ENCODE measurements at regions not wholly inside any gene's neighbourhood (a gene's known extent, or its start where the extent isn't known, plus 50 kb on each side); places are given as distances from the start of the nearest gene placed in this dataset.

DNA sequence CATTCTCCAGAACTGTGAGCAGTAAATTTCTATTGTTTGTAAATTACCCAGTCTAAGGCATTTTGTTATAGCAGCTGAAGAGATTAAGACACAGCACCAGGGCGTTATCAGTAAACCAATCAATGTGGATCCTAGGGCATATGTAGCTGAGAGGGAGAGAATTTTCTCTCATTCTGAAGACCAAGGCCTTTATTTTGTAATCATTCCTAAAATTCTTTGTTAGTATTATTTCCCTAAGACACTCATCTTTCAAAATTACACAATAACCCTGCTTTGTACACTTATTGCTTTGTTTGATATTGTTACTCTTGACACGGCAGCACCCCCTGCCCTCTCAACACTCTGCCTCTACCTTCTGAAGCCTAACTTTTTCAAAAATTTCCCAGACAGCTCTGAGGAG, 419.1 kb downstream of the SLC4A3 start:
- Histone ChIP-seq H3K4me1 (replicated peaks) (no peaks in the 10 kb centered on the region), H3K9me3 (no peaks in the 10 kb centered on the region), H3K36me3 (no peaks in the 10 kb centered on the region), H3K27ac (no peak overlapping the region), H3K27me3 (replicated peaks; ENCODE audit: insufficient read depth) (peaks cover 2% of the 10 kb centered on the region), H3K4me3 (no peak overlapping the region)
- TF ChIP-seq POLR2A (IDR thresholded peaks at IDR 0.05), result no peak
- TF ChIP-seq POLR2AphosphoS5 (IDR thresholded peaks at IDR 0.05), result no peak
- TF ChIP-seq, protein P1, sequence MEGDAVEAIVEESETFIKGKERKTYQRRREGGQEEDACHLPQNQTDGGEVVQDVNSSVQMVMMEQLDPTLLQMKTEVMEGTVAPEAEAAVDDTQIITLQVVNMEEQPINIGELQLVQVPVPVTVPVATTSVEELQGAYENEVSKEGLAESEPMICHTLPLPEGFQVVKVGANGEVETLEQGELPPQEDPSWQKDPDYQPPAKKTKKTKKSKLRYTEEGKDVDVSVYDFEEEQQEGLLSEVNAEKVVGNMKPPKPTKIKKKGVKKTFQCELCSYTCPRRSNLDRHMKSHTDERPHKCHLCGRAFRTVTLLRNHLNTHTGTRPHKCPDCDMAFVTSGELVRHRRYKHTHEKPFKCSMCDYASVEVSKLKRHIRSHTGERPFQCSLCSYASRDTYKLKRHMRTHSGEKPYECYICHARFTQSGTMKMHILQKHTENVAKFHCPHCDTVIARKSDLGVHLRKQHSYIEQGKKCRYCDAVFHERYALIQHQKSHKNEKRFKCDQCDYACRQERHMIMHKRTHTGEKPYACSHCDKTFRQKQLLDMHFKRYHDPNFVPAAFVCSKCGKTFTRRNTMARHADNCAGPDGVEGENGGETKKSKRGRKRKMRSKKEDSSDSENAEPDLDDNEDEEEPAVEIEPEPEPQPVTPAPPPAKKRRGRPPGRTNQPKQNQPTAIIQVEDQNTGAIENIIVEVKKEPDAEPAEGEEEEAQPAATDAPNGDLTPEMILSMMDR (IDR thresholded peaks at IDR 0.05), result no peak
- WGBS, result 78% methylated on average over 2 of the region's 2 CpGs
- no peak for DNase-seq (ENCODE audit: low spot score)
- intact Hi-C loops (cut with DNase I), result no loop called here

DNA sequence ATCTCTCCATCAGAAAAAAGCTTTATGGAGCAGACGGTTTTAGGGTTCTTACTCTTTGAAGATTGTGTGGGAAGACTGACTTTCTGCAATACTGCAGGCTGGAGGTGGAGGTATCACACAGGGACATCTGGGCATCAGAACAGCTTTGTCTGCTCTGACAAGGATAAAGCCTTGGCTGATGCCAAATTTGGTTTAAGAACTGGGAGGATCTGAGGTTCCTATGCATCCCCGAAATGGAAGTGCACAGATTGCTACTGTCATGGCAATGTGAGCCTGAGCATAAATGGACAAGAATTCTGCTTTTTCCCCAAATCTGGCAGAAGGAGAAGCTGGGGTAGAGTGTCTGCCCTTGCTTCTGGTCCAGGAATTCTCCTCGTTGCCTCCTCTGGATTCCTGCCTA, 424.3 kb downstream of the SLC4A3 start:
- TF ChIP-seq POLR2AphosphoS5 (IDR thresholded peaks at IDR 0.05), result no peak
- no peak for TF ChIP-seq POLR2A (IDR thresholded peaks at IDR 0.05)
- TF ChIP-seq, protein P1 (IDR thresholded peaks at IDR 0.05), result no peak
- intact Hi-C loops (cut with DNase I), result no loop called here
- 80% methylated on average over 3 of the region's 3 CpGs for WGBS

DNA sequence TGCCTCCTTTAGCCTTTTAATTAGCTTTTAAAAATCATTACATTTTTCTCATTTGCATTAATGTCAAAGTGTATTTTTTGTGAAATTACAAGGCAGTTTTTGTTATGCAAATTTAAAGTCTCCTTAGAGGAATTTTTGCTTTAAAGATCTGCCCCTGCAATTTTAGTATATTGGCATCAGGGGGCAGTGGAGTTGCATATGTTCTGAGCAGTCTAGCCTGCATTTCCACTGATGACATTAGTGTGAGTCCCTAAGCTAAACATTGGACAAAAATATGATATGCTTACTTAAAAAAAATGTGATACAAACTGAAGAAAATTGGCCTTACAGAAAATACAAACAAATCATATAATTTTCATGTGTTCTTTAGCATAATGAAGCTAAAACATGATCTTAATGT, 426.5 kb downstream of the SLC4A3 start:
- Histone ChIP-seq H3K27me3 (replicated peaks; ENCODE audit: insufficient read depth) (no peaks in the 10 kb centered on the region), H3K36me3 (no peaks in the 10 kb centered on the region), H3K4me3 (no peak overlapping the region), H3K9me3 (no peaks in the 10 kb centered on the region), H3K4me1 (replicated peaks) (no peaks in the 10 kb centered on the region), H3K27ac (no peak overlapping the region)
- DNase-seq (ENCODE audit: low spot score), result no peak
- TF ChIP-seq POLR2AphosphoS5 (IDR thresholded peaks at IDR 0.05) (no peak), POLR2A (IDR thresholded peaks at IDR 0.05) (no peak)
- TF ChIP-seq, protein P1 (IDR thresholded peaks at IDR 0.05), result no peak
- intact Hi-C loops (cut with DNase I), result no loop called here

More for the DNA sequence above, 424.3 kb downstream of the SLC4A3 start:
- Histone ChIP-seq H3K4me3 (no peak overlapping the region), H3K9me3 (no peaks in the 10 kb centered on the region), H3K36me3 (no peaks in the 10 kb centered on the region), H3K4me1 (replicated peaks) (no peaks in the 10 kb centered on the region), H3K27me3 (replicated peaks; ENCODE audit: insufficient read depth) (no peaks in the 10 kb centered on the region), H3K27ac (no peak overlapping the region)
- DNase-seq (ENCODE audit: low spot score), result no peak

DNA sequence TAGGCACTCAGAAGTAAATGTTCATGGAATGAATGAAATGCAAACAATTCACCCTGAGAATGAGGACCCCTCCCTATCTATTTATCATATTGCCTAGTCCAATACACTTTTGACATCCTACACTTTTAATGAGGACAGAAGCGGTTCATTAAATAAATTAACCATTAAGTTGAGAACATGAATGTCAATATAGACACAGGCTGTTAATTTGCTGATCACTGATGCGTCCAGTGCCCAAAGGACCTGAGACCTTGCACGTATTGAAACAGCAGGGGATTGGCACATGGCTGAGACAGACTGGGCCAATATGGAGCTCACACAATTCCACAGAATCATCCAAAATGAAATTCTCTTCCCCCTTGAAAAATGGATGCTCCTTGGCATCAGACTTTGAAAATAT, 430.0 kb downstream of the SLC4A3 start:
- Histone ChIP-seq H3K27ac (no peak overlapping the region), H3K4me1 (replicated peaks) (no peaks in the 10 kb centered on the region)
- TF ChIP-seq POLR2AphosphoS5 (IDR thresholded peaks at IDR 0.05), result no peak
- TF ChIP-seq, protein P1 (IDR thresholded peaks at IDR 0.05), result no peak
- TF ChIP-seq POLR2A (IDR thresholded peaks at IDR 0.05), result no peak

DNA sequence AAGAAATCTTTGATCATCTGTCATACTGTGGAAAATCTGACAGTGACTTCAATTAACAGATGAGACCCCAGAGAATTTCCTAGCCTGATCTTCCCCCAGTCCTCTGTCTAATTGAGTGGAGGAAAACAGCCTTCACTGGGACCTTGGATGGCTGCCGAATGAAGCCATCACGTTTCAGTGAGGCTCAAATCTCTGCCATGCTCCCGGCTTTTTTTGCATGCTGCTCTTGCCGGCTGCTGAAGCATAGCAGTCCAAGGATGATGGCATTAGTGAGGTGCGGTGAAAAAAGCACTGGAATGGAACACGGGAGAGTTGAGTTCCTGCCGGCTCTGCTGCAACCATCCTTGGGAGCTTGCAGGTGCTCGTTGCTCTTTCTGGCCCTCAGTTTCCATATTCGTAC, 430.5 kb downstream of the SLC4A3 start:
- Histone ChIP-seq H3K36me3 (no peaks in the 10 kb centered on the region), H3K9me3 (no peaks in the 10 kb centered on the region), H3K27me3 (replicated peaks; ENCODE audit: insufficient read depth) (no peaks in the 10 kb centered on the region), H3K4me1 (replicated peaks) (no peaks in the 10 kb centered on the region), H3K27ac (no peak overlapping the region), H3K4me3 (no peak overlapping the region)
- intact Hi-C loops (cut with DNase I), result no loop called here
- no peak for TF ChIP-seq POLR2AphosphoS5 (IDR thresholded peaks at IDR 0.05)
- TF ChIP-seq, protein P1 (IDR thresholded peaks at IDR 0.05), result no peak
- no peak for TF ChIP-seq POLR2A (IDR thresholded peaks at IDR 0.05)
- 80% methylated on average over 9 of the region's 9 CpGs for WGBS
- no peak for DNase-seq (ENCODE audit: low spot score)

More for the DNA sequence above, 430.0 kb downstream of the SLC4A3 start:
- 88% methylated on average over 3 of the region's 3 CpGs for WGBS
- intact Hi-C loops (cut with DNase I), result no loop called here
- H3K4me3 ChIP-seq, result no peak overlapping the region
- H3K36me3 ChIP-seq, result no peaks in the 10 kb centered on the region
- H3K9me3 ChIP-seq, result no peaks in the 10 kb centered on the region
- no peaks in the 10 kb centered on the region for H3K27me3 ChIP-seq (replicated peaks; ENCODE audit: insufficient read depth)
- DNase-seq (ENCODE audit: low spot score), result no peak
